NCI-H524 treated with DMSO at 0.1 percent for 48 hours (cell line): ENCODE measurements at regions not wholly inside any gene's neighbourhood (a gene's known extent, or its start where the extent isn't known, plus 50 kb on each side); places are given as distances from the start of the nearest gene placed in this dataset.

Source experiments
- DNase-seq: peaks from one replicate; lab custom pipeline; 2025; lab: John Stamatoyannopoulos, UW

DNA sequence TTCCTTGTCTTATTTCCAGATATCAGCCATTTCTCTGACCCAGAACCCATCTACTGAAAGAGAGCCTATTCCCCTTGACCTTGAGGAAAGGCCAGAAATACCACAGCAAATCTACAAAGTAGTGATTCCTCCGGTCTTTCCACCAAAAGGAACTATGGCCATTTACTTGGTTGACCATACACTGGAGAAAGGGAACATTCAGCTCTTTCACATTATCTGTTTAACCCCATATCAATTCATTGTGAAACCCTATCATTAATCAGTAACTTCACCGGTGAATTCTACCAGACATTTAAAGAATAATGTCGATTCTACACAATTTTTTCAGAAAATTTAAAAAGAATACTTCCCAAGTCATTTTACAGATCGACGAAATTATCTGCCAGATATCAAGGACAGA, 265.7 kb upstream of the CLEC14A start:
- DNase-seq: no peak

DNA sequence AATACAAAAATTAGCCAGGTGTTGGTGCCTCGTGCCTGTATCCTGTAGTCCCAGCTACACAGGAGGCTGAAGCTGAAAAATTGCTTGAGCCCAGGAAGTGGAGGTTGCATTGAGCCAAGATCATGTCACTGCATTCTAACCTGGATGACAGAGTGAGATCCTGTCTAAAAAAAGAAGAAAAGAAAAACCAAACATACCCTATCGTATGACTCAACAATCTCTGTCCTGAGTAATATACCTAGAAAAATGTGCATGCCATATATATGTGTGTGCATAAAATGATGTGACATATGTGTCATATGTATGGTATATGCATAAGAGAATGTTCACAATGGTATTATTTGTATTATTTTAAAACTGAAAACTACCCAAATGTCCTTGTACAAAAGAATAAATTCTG, 261.5 kb upstream of the CLEC14A start:
- DNase-seq: no peak

DNA sequence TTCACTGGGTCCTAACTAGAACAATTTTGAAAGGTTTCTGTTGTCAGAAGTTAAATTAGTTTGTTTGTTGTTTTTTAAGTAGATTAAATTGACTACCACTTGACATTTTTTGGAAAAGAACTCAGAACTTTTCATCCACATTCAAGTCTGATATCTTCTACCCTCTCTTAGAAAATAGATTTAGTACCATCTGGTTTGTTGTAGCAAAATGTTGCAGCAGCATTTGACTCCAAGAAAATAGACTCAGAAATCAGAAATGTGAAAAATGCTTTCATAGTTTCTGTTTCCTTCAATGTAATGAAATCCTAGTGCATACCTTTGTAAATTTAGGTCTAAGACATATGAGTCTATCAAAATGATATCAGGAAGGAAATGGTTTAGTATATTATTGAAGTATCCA, 256.3 kb upstream of the CLEC14A start:
- no peak for DNase-seq

- no peak for DNase-seq
These were observed 251.4 kb upstream of the CLEC14A start for GRCh38 chr14:38507299-38507698.

DNA sequence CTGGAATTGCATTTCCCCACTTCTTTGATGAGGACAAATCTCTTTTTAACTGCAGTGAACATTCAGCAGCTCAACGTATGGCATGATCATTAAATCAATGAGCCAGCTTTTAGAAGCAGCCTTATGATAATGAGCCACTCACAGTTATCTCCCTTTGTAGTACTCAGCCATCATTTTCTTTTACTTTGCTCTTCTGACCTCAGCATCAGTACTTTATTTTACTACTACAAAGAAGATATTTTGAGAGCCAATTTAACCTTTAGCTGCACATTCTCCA, 250.0 kb upstream of the CLEC14A start:
- DNase-seq: no peak

- no peak for DNase-seq
These were observed 249.5 kb upstream of the CLEC14A start for GRCh38 chr14:38505221-38505972.

DNA sequence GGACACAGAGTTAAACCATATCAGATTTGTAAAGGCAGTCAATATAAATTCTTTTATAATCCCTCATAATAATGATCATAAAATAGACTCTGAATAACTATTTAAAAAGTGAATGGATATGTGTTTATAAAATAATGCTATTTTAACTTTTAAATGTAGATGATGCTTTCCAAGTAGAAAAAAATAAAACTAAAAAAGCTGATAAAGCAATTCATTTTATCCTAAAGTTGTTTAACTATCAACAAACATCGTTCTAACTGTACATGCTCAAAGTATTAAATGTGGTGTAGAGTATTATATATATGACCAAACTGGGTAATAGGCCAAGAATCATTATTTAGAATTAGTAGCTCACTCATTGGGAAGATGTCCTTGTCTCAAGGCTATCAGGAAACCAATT, 248.3 kb upstream of the CLEC14A start:
- no peak for DNase-seq

- no peak for DNase-seq
These were observed 246.3 kb upstream of the CLEC14A start for GRCh38 chr14:38502239-38502638.

DNA sequence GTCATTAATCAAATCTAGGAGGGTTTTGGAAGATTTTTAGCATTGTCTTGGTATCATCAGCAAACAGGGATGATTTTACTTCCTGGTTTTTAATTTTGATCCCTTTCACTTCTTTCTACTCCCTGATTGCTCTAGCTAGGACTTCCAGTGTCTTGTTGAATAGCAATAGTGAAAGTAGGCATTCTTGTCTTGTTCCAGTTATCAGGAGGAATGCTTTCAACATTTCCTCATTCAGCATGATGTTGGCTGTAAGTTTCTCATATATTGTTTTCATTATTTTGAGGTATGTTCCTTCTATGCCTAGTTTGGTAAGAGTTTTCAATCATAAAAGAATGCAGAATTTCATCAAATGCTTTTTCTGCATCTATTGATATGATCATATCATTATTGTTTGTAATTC, 244.2 kb upstream of the CLEC14A start:
- no peak for DNase-seq

DNA sequence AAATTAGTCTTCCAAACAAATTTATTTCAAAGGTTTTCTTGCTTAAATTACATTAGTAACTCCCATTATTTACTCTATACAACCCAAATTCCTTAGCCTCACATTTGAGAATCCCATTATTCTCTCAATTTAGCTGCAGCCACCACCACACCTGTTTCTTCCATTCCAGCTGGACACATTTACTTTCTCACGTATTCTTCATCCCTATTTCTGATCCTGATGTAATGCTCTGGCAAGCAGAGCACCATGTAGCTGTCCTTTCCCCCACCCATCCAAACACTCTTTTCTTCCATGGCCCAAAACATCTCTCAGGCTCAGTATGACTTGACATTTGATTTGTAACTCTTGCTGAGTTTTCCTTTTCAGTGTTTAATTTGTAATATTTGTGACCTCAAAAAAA, 240.2 kb upstream of the CLEC14A start:
- no peak for DNase-seq

- DNase-seq: no peak
These were observed 234.4 kb upstream of the CLEC14A start for GRCh38 chr14:38490273-38490672.

GRCh38 chr14:38485026-38485425, 229.1 kb upstream of the CLEC14A start:
- DNase-seq: no peak

DNA sequence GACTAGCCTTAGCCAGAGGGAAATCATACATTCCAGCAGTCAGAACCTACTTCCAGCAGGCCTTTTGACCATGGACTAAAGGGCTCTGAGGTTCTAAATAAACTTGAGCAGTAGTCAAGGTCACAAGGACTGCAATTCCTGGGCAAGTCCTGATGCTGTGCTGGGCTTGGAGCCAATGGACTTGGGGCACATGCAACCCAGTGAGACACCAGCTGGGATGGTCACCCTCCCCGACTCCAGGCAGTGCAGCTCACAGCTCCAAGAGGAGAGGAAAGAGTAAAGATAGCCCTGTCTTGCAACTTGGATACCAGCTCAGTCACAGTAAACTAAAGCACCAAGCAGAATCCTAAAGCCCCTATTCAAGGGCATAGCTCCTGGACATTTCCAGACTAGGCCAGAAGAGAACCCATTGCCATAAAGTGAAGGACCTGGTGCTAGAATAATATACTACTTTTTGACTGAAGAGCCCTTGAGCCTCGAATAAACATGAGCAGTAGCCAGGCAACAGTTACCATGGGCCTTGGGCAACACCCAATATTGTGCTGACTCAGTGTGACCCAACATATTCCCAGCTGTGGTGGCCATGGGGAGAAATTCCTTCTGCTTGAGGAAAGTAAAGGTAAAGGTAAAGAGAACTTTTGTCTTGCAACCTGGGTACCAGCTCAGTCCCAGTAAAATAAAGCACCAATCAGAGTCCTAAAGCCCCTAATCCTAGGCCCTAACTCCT, 226.2 kb upstream of the CLEC14A start:
- DNase-seq: no peak

DNA sequence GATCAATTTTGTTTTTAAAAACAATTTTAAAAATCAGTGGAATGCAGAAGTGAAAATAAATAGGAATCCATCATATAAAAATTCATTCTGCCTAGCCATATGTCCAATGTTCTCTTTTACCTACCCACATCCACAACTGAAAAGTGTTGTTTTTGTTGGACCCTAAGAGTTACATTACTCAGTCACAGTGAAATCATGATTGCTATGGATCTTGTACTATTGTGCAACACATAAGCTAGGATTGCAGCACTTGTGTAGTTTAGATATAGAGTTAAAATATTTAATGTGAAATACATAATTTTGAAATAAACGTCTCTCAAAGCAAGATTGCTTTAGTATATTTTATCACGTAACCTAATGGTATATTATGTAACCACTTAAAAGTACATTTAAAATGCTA, 213.3 kb upstream of the CLEC14A start:
- DNase-seq: no peak

- no peak for DNase-seq
These were observed 186.3 kb upstream of the CLEC14A start for GRCh38 chr14:38442208-38442607.

DNA sequence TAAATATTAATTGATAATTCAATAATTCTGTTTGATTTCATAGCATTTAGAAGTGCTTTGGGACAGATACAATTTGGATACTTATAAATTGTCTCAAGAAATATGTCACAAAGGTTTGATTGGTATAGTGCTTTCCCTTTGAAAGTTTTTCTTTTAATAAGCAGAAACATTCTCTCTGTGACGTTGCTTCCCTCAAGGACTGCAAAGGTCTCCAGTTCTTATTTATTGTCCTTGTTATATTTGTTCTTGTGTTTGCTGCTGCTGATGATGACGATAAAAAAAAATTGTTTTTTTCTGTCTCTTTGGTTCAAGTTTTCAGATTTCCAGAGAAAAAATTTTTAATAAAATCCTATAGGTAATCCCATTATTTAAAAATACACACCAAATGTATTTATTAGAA, 176.3 kb upstream of the CLEC14A start:
- DNase-seq: no peak

DNA sequence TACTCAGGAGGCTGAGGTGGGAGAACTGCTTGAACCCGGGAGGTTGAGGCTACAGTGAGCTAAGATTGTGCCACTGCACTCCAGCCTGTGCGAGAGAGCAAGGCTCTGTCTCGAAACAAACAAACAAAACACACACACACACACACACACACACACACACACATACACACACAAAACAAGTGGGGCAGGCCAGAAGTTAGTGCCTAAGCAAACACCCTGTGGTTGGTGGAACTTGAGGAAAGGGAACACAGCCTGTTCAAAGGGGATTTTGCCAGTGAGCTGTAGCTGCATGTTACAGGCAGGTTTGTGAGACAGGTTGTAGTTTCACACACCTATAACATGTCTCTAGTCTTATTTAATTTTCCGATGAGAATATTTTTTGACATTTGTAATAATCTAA, 175.3 kb upstream of the CLEC14A start:
- DNase-seq: no peak

DNA sequence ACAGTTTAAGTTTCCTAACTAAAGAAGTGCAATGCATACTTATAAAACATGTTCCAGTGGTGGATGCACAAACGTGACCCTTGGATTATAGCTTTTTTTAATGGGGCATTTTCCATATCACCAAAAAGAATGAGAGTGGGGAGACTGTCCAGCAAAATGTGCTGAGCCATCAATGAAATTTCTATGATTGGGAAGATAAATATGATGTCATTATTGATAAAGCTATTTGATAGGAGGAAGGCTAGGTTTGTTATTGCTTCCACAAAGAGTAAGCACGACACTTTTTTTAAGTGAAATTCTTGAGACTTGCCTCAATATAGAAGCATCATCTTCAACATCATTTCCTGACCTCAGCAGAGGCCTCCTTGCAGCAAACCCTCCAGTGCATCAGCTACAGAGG, 174.6 kb upstream of the CLEC14A start:
- no peak for DNase-seq

DNA sequence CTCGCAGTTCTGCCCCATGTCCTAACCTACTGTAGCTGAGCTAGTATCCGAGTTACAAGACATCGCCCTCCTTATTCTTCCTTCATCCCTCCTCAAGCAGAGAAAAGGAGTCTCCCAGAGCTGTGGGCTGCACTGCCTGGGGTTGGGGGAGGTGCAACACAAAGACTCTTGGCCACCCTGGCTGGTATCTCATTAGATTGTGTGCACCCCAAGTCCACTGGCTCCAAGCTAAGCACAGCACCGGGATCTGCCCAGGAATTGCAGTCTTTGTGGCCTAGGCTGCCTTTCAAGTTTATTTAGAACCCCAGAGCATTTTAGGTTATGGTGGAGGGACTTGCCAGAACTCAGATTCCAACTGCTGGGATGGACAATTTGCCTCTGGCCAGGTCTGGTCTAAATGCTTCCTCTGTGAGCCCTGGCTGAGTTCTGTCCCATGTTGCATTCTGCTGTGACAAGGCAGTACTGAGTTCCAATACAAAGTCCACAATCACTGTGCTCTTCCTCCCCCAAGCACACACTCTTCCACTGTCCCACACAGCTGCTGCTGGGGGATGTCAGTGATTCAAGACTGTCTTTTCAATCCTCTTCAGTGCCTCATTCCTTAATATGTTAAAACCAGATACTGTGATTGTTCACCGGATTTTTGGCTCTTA, 169.6 kb upstream of the CLEC14A start:
- DNase-seq: no peak

- DNase-seq: no peak
These were observed 164.2 kb upstream of the CLEC14A start for GRCh38 chr14:38420048-38420447.

GRCh38 chr14:38419579-38419978, 163.7 kb upstream of the CLEC14A start:
- DNase-seq: no peak

DNA sequence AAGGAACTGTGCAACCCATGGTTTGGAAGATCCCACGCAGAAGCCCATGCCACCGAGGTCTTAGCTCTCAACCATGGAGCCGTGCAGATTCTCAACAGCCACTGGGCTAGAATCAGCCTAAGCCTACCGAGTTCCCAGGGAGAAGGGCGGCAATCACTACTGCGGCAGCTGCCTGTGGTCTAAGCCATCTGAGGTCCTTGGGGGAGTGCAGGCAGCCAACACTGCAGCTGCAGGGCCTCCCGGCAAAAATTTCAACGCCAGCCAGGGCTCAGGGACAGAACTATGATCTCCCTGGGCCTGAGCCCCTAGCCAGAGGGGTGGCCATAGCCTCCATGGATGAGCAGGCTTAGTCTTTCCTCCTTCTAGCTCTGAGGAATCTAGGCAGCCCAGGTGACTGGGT, 156.8 kb upstream of the CLEC14A start:
- DNase-seq: no peak

DNA sequence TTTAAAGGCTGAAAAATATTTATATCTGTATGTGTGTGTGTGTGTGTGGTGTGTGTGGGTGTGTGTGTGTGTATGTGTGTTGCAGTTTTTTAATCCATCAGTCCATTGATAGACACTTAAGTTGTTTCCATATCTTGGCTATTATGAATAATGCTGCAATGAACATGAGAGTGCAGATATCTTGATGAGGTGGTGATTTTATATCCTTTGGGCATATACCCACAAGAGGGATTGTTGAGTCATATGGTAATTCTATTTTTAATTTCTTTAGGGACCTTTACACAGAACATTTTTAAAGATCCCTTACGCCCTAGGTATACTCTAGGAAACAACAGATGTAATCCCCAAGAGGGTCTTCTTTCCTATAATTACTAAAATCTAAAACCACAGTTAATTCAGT, 154.5 kb upstream of the CLEC14A start:
- no peak for DNase-seq
